Subcutaneous abdominal adipose tissue (tissue), 5 donors: ENCODE measurements at regions not wholly inside any gene's neighbourhood (a gene's known extent, or its start where the extent isn't known, plus 50 kb on each side); places are given as distances from the start of the nearest gene placed in this dataset.

Source experiments
- H3K27ac ChIP-seq: one replicate; pipeline ENCODE4 v1.7.0; 2013; ENCODE audit warnings: low read depth, mild to moderate bottlenecking, inconsistent platforms, low read length, moderate library complexity
- H3K27me3 ChIP-seq, 5 donors: one replicate each; pipeline ENCODE4 v1.7.0; 2013; ENCODE audit warnings: low read length in 5 of 5, inconsistent platforms in 1 of 5; ENCODE audit not compliant: control insufficient read depth in 5 of 5, insufficient read depth in 4 of 5
- H3K36me3 ChIP-seq, 5 donors: one replicate each; pipeline ENCODE4 v1.7.0; 2013; ENCODE audit warnings: low read length in 5 of 5; ENCODE audit not compliant: control insufficient read depth in 5 of 5, insufficient read depth in 5 of 5
- H3K4me1 ChIP-seq, 5 donors: one replicate each; pipeline ENCODE4 v1.7.0; 2013; ENCODE audit warnings: low read length in 5 of 5, mild to moderate bottlenecking in 3 of 5, moderate library complexity in 1 of 5; ENCODE audit not compliant: control insufficient read depth in 5 of 5, insufficient read depth in 5 of 5
- H3K4me3 ChIP-seq, 5 donors: one replicate each; pipeline ENCODE4 v1.7.0; 2013; ENCODE audit warnings: low read length in 5 of 5, low read depth in 1 of 5
- H3K9ac ChIP-seq, 5 donors: one replicate each; pipeline ENCODE4 v1.7.0; 2013; ENCODE audit warnings: low read length in 5 of 5, mild to moderate bottlenecking in 4 of 5, moderate library complexity in 3 of 5
- H3K9me3 ChIP-seq, 5 donors: one replicate each; pipeline ENCODE4 v1.7.0; 2013; ENCODE audit warnings: low read length in 5 of 5; ENCODE audit not compliant: control insufficient read depth in 5 of 5
- donor health status: healthy.
- donor health status: healthy.
- donor health status: healthy.
- donor health status: healthy.
- donor health status: healthy.

DNA sequence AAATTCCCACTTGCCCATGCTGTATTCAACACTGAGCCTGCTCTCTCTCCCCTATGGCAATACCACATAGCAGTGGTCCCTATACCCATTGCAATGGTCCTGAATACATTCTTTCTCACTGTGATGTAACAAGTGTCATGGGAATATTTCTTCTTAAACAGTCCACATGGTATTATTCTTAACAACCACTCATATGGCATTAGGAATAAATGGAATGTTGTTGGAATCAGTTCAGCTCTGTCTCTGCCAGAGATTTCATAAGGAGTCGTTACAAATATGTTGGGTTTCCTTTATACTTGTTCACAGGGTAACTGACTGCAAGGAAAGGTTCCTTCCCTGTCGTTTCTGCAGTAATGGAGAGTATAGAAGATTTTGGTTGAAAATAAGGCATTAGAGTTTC lies 128.3 kb upstream of the SPATA13 start:
- Histone ChIP-seq H3K9me3 (no peaks in the 10 kb centered on the region), H3K4me1 (peaks cover 10 to 38% (median 29%) of the 10 kb centered on the region in 5 donors), H3K27ac (peak overlapping the region; percentile 56), H3K4me3 (no peak overlapping the region), H3K27me3 (no peaks in the 10 kb centered on the region), H3K36me3 (no peaks in the 10 kb centered on the region), H3K9ac (peak overlapping the region in 1 of 5 donors; percentile 1)

GRCh38 chr13:24032674-24033073 lies 127.8 kb upstream of the SPATA13 start:
- no peak overlapping the region for H3K4me3 ChIP-seq
- no peaks in the 10 kb centered on the region for H3K36me3 ChIP-seq
- peak overlapping the region; percentile 56 for H3K27ac ChIP-seq
- H3K9me3 ChIP-seq: no peaks in the 10 kb centered on the region
- H3K4me1 ChIP-seq: peaks cover 10 to 38% (median 29%) of the 10 kb centered on the region in 5 donors
- no peak overlapping the region for H3K9ac ChIP-seq
- H3K27me3 ChIP-seq: no peaks in the 10 kb centered on the region

DNA sequence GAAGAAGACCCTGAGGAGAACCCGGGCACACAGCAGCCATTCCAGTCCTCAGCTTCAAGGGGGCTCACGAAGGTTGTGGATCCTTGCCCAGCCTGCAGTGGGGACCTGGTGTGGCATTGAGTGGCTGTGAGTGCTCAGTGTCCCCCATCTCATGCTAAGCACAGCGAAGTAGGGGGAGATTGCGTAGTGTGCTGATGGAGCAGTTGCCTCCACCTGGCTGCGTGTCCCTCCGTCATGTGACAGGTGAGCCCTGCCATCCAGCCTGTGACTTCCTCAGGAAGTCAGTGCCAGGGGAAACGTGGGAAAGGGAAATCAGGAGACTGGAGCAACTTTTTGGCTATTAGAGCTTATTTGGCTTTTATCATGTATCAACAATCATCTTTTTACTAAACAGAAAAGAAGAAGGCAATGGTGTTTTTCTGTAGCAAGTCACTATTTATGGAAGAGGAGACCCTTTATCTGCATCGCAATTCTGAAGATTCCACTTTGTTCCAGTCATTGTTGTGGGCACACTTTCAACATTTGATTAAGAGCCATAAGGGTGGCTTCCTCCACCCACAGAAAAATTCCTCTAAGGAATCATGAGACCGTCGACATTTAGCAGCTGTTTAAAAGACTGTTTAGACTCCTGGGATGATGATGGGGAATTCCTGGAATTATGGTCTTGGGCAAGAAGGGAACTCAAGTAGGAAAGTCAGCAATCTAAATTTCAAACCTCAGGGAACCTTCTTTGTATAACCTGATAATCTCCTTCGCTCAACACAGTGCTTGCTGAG lies 126.8 kb upstream of the SPATA13 start:
- H3K27me3 ChIP-seq: no peaks in the 10 kb centered on the region
- peak overlapping the region in 1 of 5 donors; percentile 58 for H3K9ac ChIP-seq
- H3K4me1 ChIP-seq: peaks cover 10 to 38% (median 29%) of the 10 kb centered on the region in 5 donors
- peak overlapping the region in 1 of 5 donors; percentile 28 for H3K4me3 ChIP-seq
- H3K27ac ChIP-seq: peak overlapping the region; percentile 56
- no peaks in the 10 kb centered on the region for H3K9me3 ChIP-seq
- H3K36me3 ChIP-seq: no peaks in the 10 kb centered on the region

DNA sequence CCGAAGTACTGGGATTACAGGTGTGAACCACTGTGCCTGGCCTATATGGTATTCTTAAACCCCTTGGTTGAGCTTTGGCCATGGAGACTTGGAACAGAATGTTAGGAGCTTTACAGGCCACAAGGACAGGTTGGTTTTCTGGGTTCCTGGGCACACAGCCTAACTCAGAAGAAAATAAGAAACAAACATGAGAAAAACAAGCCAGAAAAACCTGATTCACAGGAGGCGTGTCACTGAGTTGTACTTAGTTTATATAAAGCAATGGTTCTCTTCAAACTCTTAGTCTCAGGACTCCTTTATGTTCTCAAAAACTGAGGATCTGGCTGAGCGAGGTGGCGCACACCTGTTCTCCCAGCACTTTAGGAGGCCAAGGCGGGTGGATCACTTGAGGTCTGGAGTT lies 125.1 kb upstream of the SPATA13 start:
- H3K27ac ChIP-seq: no peak overlapping the region

GRCh38 chr13:24036115-24036514 lies 124.4 kb upstream of the SPATA13 start:
- no peak overlapping the region for H3K27ac ChIP-seq
- H3K27me3 ChIP-seq: no peaks in the 10 kb centered on the region
- H3K4me1 ChIP-seq: peaks cover 10 to 38% (median 29%) of the 10 kb centered on the region in 5 donors

More for the DNA sequence above, 125.1 kb upstream of the SPATA13 start:
- H3K4me1 ChIP-seq: peaks cover 10 to 38% (median 29%) of the 10 kb centered on the region in 5 donors
- no peaks in the 10 kb centered on the region for H3K9me3 ChIP-seq
- H3K27me3 ChIP-seq: no peaks in the 10 kb centered on the region
- no peaks in the 10 kb centered on the region for H3K36me3 ChIP-seq
- H3K9ac ChIP-seq: no peak overlapping the region
- no peak overlapping the region for H3K4me3 ChIP-seq

GRCh38 chr13:24038405-24038804 lies 122.1 kb upstream of the SPATA13 start:
- no peaks in the 10 kb centered on the region for H3K36me3 ChIP-seq
- no peaks in the 10 kb centered on the region for H3K27me3 ChIP-seq
- no peak overlapping the region for H3K9ac ChIP-seq
- no peak overlapping the region for H3K4me3 ChIP-seq
- no peak overlapping the region for H3K27ac ChIP-seq
- no peaks in the 10 kb centered on the region for H3K9me3 ChIP-seq
- H3K4me1 ChIP-seq: peaks cover 3 to 18% (median 14%) of the 10 kb centered on the region in 5 donors

More at GRCh38 chr13:24036115-24036514, 124.4 kb upstream of the SPATA13 start:
- Histone ChIP-seq H3K9me3 (no peaks in the 10 kb centered on the region), H3K4me3 (no peak overlapping the region), H3K9ac (no peak overlapping the region), H3K36me3 (no peaks in the 10 kb centered on the region)

GRCh38 chr13:24038841-24039330 lies 121.6 kb upstream of the SPATA13 start:
- Histone ChIP-seq H3K4me1 (peaks cover 0 to 13% (median 10%) of the 10 kb centered on the region in 5 donors), H3K4me3 (no peak overlapping the region), H3K27me3 (no peaks in the 10 kb centered on the region), H3K27ac (no peak overlapping the region), H3K36me3 (no peaks in the 10 kb centered on the region), H3K9me3 (no peaks in the 10 kb centered on the region), H3K9ac (no peak overlapping the region)

DNA sequence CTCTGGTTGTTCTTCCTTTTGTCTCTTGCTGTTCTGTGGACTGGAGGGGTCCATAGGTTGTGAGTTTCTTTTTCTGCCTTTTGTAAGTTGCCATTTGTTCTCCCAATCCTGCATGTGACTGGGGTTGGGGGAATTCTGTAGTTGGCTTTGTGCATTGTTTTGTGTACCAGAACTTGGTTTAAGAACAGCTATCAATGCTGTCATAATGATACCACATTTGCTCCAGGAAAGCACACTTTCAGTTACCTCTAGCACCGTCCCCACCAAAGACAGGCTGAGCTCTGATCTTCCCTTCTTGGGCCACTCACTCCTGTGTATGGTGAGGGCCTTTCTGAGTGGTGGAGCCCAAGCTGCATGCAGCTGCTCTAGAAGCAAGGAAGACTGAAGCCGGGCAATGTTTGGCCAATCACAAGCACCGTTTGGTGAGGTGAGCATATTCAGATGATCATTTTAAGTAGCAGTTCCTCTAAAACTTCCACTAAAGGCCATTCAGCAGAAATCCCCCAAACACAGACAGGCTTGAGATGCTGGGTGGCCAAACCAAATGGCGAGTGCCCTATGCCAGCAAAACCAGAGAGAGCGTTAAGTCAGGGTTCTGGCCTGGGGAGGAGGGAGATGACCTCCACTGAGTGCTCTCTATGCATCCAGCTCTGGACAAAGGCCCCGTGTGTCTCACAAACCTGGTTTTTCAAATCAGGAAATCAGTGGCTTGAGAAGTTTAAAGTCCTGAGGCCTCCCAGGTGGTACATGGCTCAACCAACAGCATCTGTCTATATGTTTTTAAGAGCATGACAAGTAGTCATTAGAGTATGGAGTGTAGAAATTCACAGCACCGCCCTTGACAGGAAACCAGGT lies 120.7 kb upstream of the SPATA13 start:
- no peak overlapping the region for H3K9ac ChIP-seq
- H3K4me3 ChIP-seq: no peak overlapping the region
- no peak overlapping the region for H3K27ac ChIP-seq
- no peaks in the 10 kb centered on the region for H3K9me3 ChIP-seq
- no peaks in the 10 kb centered on the region for H3K27me3 ChIP-seq
- H3K4me1 ChIP-seq: peaks cover 0 to 5% (median 3%) of the 10 kb centered on the region in 5 donors
- no peaks in the 10 kb centered on the region for H3K36me3 ChIP-seq

- H3K27ac ChIP-seq: no peak overlapping the region
- H3K4me3 ChIP-seq: no peak overlapping the region
- H3K36me3 ChIP-seq: no peaks in the 10 kb centered on the region
- H3K27me3 ChIP-seq: no peaks in the 10 kb centered on the region
- H3K4me1 ChIP-seq: peaks cover 0 to 5% (median 3%) of the 10 kb centered on the region in 5 donors
- no peak overlapping the region for H3K9ac ChIP-seq
- no peaks in the 10 kb centered on the region for H3K9me3 ChIP-seq
These were observed 119.7 kb upstream of the SPATA13 start for GRCh38 chr13:24040835-24041234.
